Ovary (tissue), 7 donors: ENCODE measurements at regions not wholly inside any gene's neighbourhood (a gene's known extent, or its start where the extent isn't known, plus 50 kb on each side); places are given as distances from the start of the nearest gene placed in this dataset.

Experiments used
- DNase-seq, 5 donors: peaks; one replicate each; pipeline ENCODE4 v3.0.0-alpha.2; 2019 to 2020
- H3K27ac ChIP-seq, 2 donors: fragments of 200-600 bp; one replicate each; pipeline versions ENCODE4 v1.5.1 to v1.8.0; 2019 to 2022
- H3K27me3 ChIP-seq: fragments of 200-600 bp; one replicate; pipeline ENCODE4 v1.8.0; 2022
- H3K36me3 ChIP-seq: fragments of 200-600 bp; sonication (generic); one replicate; pipeline ENCODE4 v1.5.1; 2019
- H3K4me1 ChIP-seq: one replicate; pipeline ENCODE4 v1.8.1; 2013; ENCODE audit warnings: mild to moderate bottlenecking, moderate library complexity; ENCODE audit not compliant: insufficient read depth
- H3K4me3 ChIP-seq: fragments of 200-600 bp; sonication (generic); one replicate; pipeline ENCODE4 v1.5.1; 2017
- H3K9me3 ChIP-seq, 2 donors: fragments of 200-600 bp in 1 of 2; sonication (generic) in 1 of 2; one replicate each; pipeline versions ENCODE4 v1.5.1 to v1.8.1; 2013 to 2019; ENCODE audit warnings: mild to moderate bottlenecking in 1 of 2, moderate library complexity in 1 of 2
- EP300 ChIP-seq: sonication (generic); formaldehyde crosslinking; IDR thresholded peaks from one replicate; pipeline ENCODE4 v1.6.1; 2017; ENCODE audit warnings: antibody characterized with exemption
- POLR2A ChIP-seq: fragments of 450-650 bp; IDR thresholded peaks from one replicate; pipeline ENCODE4 v1.6.1; 2017; ENCODE audit warnings: antibody characterized with exemption, mild to moderate bottlenecking, moderate library complexity
- WGBS, 3 donors: extraction: QIAGEN DNeasy Blood & Tissue Kit in 1 of 3; methylation state at CpG; one replicate each; pipeline versions ENCODE4 v1.1.5 to v1.1.7; 2013 to 2017; 5-methylcytosine and 5-hydroxymethylcytosine counted together
- intact Hi-C, 4 donors: fragments of 100-400 bp; cut with DNase I; formaldehyde crosslinking; loops; one replicate each; pipeline versions ENCODE4 v1.11.0 to v1.15.1; 2022 to 2023
- TF ChIP-seq, protein P1 (sequence below), 3 donors: fragments of 450-650 bp in 2 of 3; fragments of 200-600 bp in 1 of 3; IDR thresholded peaks; one replicate each; pipeline versions ENCODE4 v1.5.1 to v1.8.0; 2016 to 2022; ENCODE audit warnings: antibody characterized with exemption in 3 of 3, mild to moderate bottlenecking in 1 of 3
- donor health status: DM: no; HTN: no; CAD: no; lungs with moderate emphysema.
- donor health status: DM: no; HTN: no; CAD: no.
- donor health status: Bipolar disorder and iron deficiency.
- donor health status: DM: no; HTN: no; CAD: no.
- donor health status: DM: yes; HTN: yes; CAD: no.

DNA sequence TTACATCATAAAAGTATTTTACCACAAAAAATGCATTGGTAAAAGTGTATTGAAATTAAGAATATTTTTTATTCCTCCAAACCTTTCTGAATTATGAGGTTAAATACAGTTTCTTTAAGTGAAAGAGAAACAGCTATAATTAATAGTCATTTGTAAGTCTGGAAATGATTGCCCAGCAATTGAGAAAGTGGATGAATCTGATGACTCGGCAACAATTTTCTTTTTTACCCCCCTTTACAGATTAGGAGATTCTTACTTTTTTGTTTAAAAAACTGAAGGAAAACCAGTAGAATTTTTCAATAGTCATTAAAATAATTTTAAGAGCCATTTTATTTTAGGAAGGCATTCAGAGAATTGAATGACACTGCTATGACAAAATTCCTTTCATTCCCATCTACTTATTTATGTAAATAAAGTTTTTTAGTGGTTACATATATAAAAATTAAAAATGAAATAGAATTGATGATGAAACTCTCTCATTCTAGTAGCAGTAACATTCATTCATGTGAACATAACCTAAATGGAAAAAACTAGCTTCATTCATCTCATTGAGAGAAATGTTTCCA is 134.1 kb upstream of the PRNP start:
- intact Hi-C loops, result no loop called here
- TF ChIP-seq EP300 (no peak), POLR2A (no peak)
- TF ChIP-seq, protein P1, sequence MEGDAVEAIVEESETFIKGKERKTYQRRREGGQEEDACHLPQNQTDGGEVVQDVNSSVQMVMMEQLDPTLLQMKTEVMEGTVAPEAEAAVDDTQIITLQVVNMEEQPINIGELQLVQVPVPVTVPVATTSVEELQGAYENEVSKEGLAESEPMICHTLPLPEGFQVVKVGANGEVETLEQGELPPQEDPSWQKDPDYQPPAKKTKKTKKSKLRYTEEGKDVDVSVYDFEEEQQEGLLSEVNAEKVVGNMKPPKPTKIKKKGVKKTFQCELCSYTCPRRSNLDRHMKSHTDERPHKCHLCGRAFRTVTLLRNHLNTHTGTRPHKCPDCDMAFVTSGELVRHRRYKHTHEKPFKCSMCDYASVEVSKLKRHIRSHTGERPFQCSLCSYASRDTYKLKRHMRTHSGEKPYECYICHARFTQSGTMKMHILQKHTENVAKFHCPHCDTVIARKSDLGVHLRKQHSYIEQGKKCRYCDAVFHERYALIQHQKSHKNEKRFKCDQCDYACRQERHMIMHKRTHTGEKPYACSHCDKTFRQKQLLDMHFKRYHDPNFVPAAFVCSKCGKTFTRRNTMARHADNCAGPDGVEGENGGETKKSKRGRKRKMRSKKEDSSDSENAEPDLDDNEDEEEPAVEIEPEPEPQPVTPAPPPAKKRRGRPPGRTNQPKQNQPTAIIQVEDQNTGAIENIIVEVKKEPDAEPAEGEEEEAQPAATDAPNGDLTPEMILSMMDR (IDR thresholded peaks at IDR 0.05), result no peak
- WGBS, 3 donors, result 69 to 73% (median 72%) methylated on average over 1 of the region's 1 CpG

DNA sequence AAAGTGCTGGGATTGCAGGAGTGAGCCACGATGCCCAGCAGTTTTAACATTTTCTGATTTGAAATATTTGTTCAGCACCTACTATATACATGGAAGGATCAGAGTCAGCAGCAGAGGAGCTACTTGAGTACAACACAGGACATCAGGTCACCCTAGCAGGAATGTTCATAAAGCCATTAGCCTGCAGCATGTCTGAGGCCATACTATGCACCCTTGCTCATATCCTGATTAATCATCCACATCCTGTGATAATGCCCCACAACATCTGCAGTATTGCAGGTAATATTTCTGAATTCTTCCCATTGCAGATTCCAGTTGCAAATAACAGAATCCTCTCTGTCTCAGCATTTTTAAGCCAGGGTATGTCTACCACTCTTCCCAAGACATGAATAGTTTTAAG is 135.5 kb upstream of the PRNP start:
- Histone ChIP-seq H3K4me3 (no peak overlapping the region), H3K27ac (no peak overlapping the region), H3K36me3 (no peaks in the 10 kb centered on the region), H3K4me1 (no peaks in the 10 kb centered on the region), H3K27me3 (no peaks in the 10 kb centered on the region), H3K9me3 (no peaks in the 10 kb centered on the region)
- intact Hi-C loops, result no loop called here
- DNase-seq, result no peak
- WGBS, 3 donors, result 53 to 80% (median 68%) methylated on average over 1 of the region's 1 CpG
- TF ChIP-seq, protein P1 (IDR thresholded peaks at IDR 0.05), result no peak
- TF ChIP-seq EP300, result no peak
- TF ChIP-seq POLR2A, result no peak

More for the DNA sequence above, 134.1 kb upstream of the PRNP start:
- Histone ChIP-seq H3K4me1 (no peaks in the 10 kb centered on the region), H3K36me3 (no peaks in the 10 kb centered on the region), H3K27me3 (no peaks in the 10 kb centered on the region), H3K9me3 (no peaks in the 10 kb centered on the region), H3K4me3 (no peak overlapping the region), H3K27ac (no peak overlapping the region)
- DNase-seq, result no peak

DNA sequence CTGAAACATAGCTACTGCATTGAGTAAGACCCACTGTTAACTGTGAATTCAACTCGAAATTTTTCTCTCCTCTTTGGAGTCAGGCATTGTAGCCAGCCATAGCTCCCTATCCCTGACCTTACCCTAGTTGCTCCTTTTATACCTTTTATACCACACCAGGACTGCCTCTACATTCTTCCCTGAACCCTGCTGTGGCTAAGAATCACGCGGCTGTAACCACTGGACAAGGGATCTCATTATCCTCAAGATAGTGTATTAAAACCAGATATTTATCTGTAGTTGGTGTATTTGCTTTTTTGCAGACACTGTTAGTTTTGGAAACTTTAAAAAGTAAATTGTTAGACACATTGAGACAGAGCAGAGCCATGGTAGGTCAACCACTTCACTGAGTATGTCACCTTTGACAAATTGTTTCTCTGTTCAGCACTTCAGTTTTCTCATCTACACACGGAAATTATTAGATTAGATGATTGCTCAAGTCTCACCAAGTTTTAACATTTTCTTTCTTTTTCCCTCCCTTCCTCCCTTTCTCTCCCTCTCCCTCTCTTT is 136.5 kb upstream of the PRNP start:
- no peaks in the 10 kb centered on the region for H3K36me3 ChIP-seq
- H3K27me3 ChIP-seq, result no peaks in the 10 kb centered on the region
- H3K4me1 ChIP-seq, result no peaks in the 10 kb centered on the region
- no peaks in the 10 kb centered on the region for H3K9me3 ChIP-seq
- intact Hi-C loops, result no loop called here
- no peak for DNase-seq
- WGBS, 3 donors, result 63 to 78% (median 64%) methylated on average over 4 of the region's 4 CpGs
- TF ChIP-seq, protein P1 (IDR thresholded peaks at IDR 0.05), result no peak
- TF ChIP-seq POLR2A (no peak), EP300 (no peak)
- no peak overlapping the region for H3K4me3 ChIP-seq
- H3K27ac ChIP-seq, result no peak overlapping the region

DNA sequence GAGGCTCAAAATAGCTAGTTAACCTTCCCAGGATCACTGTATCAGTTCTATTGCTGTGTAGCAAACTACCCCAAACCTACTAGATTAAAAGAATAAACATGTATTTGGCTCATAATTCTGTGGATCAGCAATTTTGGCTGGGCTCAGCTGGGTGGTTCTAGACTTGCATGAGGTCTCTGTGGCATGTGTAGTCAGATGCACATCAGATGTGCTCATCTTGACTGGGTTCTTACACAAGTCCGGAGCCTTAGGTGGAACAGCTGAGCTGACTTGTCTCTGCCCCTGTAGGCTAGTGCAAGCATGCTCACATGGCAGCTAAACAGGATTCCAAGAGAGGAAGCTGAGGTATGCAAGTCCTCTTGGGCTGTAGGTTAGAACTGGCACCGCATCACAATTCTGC is 137.7 kb upstream of the PRNP start:
- 93 to 97% (median 93%) methylated on average over 2 of the region's 2 CpGs for WGBS, 3 donors
- Histone ChIP-seq H3K9me3 (no peaks in the 10 kb centered on the region), H3K4me1 (no peaks in the 10 kb centered on the region), H3K27ac (no peak overlapping the region), H3K36me3 (no peaks in the 10 kb centered on the region), H3K4me3 (no peak overlapping the region), H3K27me3 (no peaks in the 10 kb centered on the region)
- no peak for TF ChIP-seq POLR2A
- TF ChIP-seq, protein P1 (IDR thresholded peaks at IDR 0.05), result no peak
- no peak for TF ChIP-seq EP300
- intact Hi-C loops, result no loop called here
- DNase-seq, result no peak
